Heart left ventricle (tissue), 16 donors: ENCODE measurements at regions not wholly inside any gene's neighbourhood (a gene's known extent, or its start where the extent isn't known, plus 50 kb on each side); places are given as distances from the start of the nearest gene placed in this dataset.
"Not testable (repeated sequence)": the region's sequence is repeated elsewhere in the genome, so short reads cannot be mapped to it uniquely, and the experiment has no call there.

Source experiments
- ATAC-seq, 4 donors: fragments of 200-7000 bp; cut with Tn5 transposase; one replicate each; pipeline ENCODE4 v1.9.1; 2020 to 2022; ENCODE audit warnings: moderate library complexity in 4 of 4, mild to moderate bottlenecking in 3 of 4, moderate number of reproducible peaks in 1 of 4
- DNase-seq, 5 donors: peaks; one replicate each; pipeline ENCODE4 v3.0.0-alpha.2; 2020
- H3K27ac ChIP-seq, 12 donors: fragments of 200-600 bp; sonication (generic) in 4 of 12; one replicate each; pipeline versions ENCODE4 v1.5.0 to v1.8.0; 2016 to 2022; ENCODE audit warnings: mild to moderate bottlenecking in 2 of 12
- H3K27me3 ChIP-seq, 9 donors: fragments of 200-600 bp; sonication (generic) in 2 of 9; one replicate each; pipeline versions ENCODE4 v1.5.1 to v1.8.0; 2016 to 2022; ENCODE audit warnings: mild to moderate bottlenecking in 3 of 9
- H3K36me3 ChIP-seq, 9 donors: fragments of 200-600 bp; sonication (generic) in 2 of 9; one replicate each; pipeline versions ENCODE4 v1.5.0 to v1.8.0; 2018 to 2022; ENCODE audit warnings: mild to moderate bottlenecking in 2 of 9
- H3K4me1 ChIP-seq, 12 donors: fragments of 200-600 bp; sonication (generic) in 4 of 12; one replicate each; pipeline versions ENCODE4 v1.5.0 to v1.8.0; 2016 to 2022; ENCODE audit warnings: mild to moderate bottlenecking in 3 of 12
- H3K4me3 ChIP-seq, 12 donors: fragments of 200-600 bp; sonication (generic) in 4 of 12; one replicate each; pipeline versions ENCODE4 v1.5.0 to v1.8.0; 2017 to 2022; ENCODE audit warnings: mild to moderate bottlenecking in 9 of 12, moderate library complexity in 4 of 12
- H3K9me3 ChIP-seq, 12 donors: fragments of 200-600 bp; sonication (generic) in 4 of 12; one replicate each; pipeline versions ENCODE4 v1.5.0 to v1.8.0; 2016 to 2022; ENCODE audit warnings: mild to moderate bottlenecking in 1 of 12
- CTCF ChIP-seq, 12 donors: fragments of 200-600 bp; sonication (generic) in 4 of 12; IDR thresholded peaks; one replicate each; pipeline versions ENCODE4 v1.5.0 to v1.8.0; 2018 to 2022; ENCODE audit warnings: antibody characterized with exemption in 12 of 12, mild to moderate bottlenecking in 5 of 12
- POLR2A ChIP-seq, 2 donors: fragments of 450-650 bp; IDR thresholded peaks; one replicate each; pipeline ENCODE4 v1.6.1; 2017; ENCODE audit warnings: antibody characterized with exemption in 2 of 2, mild to moderate bottlenecking in 2 of 2, moderate library complexity in 2 of 2
- WGBS, 4 donors: extraction: QIAGEN DNeasy Blood & Tissue Kit in 2 of 4; methylation state at CpG; one replicate each; pipeline versions ENCODE4 v1.1.5 to v1.1.7; 2013 to 2018; 5-methylcytosine and 5-hydroxymethylcytosine counted together
- intact Hi-C, 10 donors: fragments of 100-400 bp; cut with DNase I; formaldehyde crosslinking; loops; one replicate each; pipeline versions ENCODE4 v1.11.1 to v1.14.2; 2022
- donor health status: ischemic (EF 13 %, LVEDD 7.1; RV severe dilation, severe dysfunction).
- donor health status: healthy with polysubstance abuse.
- donor health status: DM: no; HTN: yes; CAD: no.
- donor health status: DM: no; HTN: no; CAD: no.
- donor health status: ischemic (EF 25% LVEDD 6.9; RV normal size, moderate dysfunction).
- donor health status: ischemic (EF 25% LVEDD 5.7; RV mildly dilated, moderate dysfunction).
- donor health status: healthy.
- donor health status: DM: yes; HTN: yes; CAD: no.
- donor health status: ischemic (EF 35%, LVEDD 5.7; RV mildly dilated, moderate dysfunction).
- donor health status: nonischemic (EF 11% LVEDD 7.7; RV severe dilation, severe dysfunction).
- donor health status: DM: yes; HTN: yes; CAD: no.
- donor health status: PGD.
- donor health status: ischemic (EF 29% LVEDD 5.4; RV normal size, mild dysfunction).
- donor health status: nonischemic (EF 23%, LVEDD 6.1; RV moderate dilation, normal function).

DNA sequence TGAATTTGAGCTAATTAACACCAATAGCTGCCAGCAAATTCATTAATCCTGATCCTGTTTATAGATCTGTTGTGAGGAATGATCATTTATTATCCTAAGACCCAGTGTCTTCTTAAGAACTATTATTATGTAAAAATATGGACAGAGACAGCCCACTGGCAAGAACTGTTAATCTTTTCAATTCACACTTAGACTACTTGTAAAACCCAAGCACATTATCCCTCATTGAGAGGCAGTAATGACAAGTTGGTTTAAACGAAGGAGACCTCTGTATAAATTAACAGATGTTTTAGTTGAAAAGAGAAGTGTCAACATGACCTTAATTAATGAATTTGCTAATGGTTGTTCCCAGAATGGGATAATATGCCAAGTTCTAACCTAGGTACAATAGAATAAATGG lies 270.3 kb upstream of the IZUMO3 start:
- no peak overlapping the region for H3K27ac ChIP-seq
- intact Hi-C loops: loop anchor here in 1 of 10 donors (10.0 kb wide), 1 partner anchor 61 kb away; no protein-coding TSS in a partner anchor
- 5 to 18% (median 13%) methylated on average over 1 of the region's 1 CpG for WGBS, 4 donors
- no peaks in the 10 kb centered on the region for H3K4me1 ChIP-seq
- peaks cover 0 to 4% (median 0%) of the 10 kb centered on the region in 12 donors for H3K9me3 ChIP-seq
- no peaks in the 10 kb centered on the region for H3K36me3 ChIP-seq
- no peak overlapping the region for H3K4me3 ChIP-seq
- TF ChIP-seq POLR2A (IDR thresholded peaks at IDR 0.05): no peak
- no peak for TF ChIP-seq CTCF (IDR thresholded peaks at IDR 0.05)
- H3K27me3 ChIP-seq: no peaks in the 10 kb centered on the region
- ATAC-seq: no peak
- no peak for DNase-seq

- DNase-seq (no peak), ATAC-seq (no peak)
- peaks cover 0 to 4% (median 0%) of the 10 kb centered on the region in 12 donors for H3K9me3 ChIP-seq
- no peaks in the 10 kb centered on the region for H3K4me1 ChIP-seq
- intact Hi-C loops: no loop called here
- no peak overlapping the region for H3K27ac ChIP-seq
- no peak for TF ChIP-seq CTCF (IDR thresholded peaks at IDR 0.05)
- no peak for TF ChIP-seq POLR2A (IDR thresholded peaks at IDR 0.05)
- H3K4me3 ChIP-seq: no peak overlapping the region
- H3K27me3 ChIP-seq: no peaks in the 10 kb centered on the region
- H3K36me3 ChIP-seq: no peaks in the 10 kb centered on the region
- 55 to 64% (median 57%) methylated on average over 3 of the region's 3 CpGs for WGBS, 4 donors
Measured at GRCh38 chr9:24801344-24801743, 255.6 kb upstream of the IZUMO3 start.

DNA sequence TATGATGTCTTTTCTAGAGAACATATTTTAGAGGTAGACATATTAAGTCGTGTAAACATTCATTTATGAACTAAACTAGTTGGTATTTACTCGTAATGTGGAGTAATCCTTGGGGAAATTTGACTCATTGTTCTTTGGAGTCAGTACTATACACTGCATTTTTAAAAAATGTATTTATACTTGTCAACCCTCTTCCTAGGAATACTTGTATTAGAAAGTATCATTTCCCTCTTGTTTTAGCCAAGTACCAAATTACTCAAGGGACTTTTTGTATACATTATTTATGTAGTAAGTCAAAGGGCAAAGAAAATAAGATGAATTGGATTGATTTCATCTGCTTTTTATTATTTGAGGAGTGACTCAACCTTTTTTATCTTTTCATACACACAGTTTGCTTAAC lies 248.1 kb upstream of the IZUMO3 start:
- Histone ChIP-seq H3K4me1 (no peaks in the 10 kb centered on the region), H3K27me3 (no peaks in the 10 kb centered on the region), H3K36me3 (no peaks in the 10 kb centered on the region), H3K4me3 (no peak overlapping the region), H3K9me3 (peaks cover 0 to 22% (median 0%) of the 10 kb centered on the region in 12 donors), H3K27ac (no peak overlapping the region)
- intact Hi-C loops: no loop called here
- WGBS, 4 donors: 34 to 42% (median 37%) methylated on average over 2 of the region's 2 CpGs
- DNase-seq: no peak
- no peak for ATAC-seq
- TF ChIP-seq POLR2A (IDR thresholded peaks at IDR 0.05) (no peak), CTCF (IDR thresholded peaks at IDR 0.05) (no peak)

- intact Hi-C loops: no loop called here
- no peak for TF ChIP-seq CTCF (IDR thresholded peaks at IDR 0.05)
- no peak for TF ChIP-seq POLR2A (IDR thresholded peaks at IDR 0.05)
- no peak for ATAC-seq
- Histone ChIP-seq H3K9me3 (peaks cover 0 to 46% (median 19%) of the 10 kb centered on the region in 12 donors), H3K4me3 (no peak overlapping the region), H3K27me3 (no peaks in the 10 kb centered on the region), H3K27ac (no peak overlapping the region), H3K4me1 (no peaks in the 10 kb centered on the region), H3K36me3 (no peaks in the 10 kb centered on the region)
- no peak for DNase-seq
Measured at GRCh38 chr9:24776226-24776625, 230.5 kb upstream of the IZUMO3 start.

- intact Hi-C loops, ATAC-seq, H3K27me3 ChIP-seq, H3K4me3 ChIP-seq, H3K36me3 ChIP-seq, H3K4me1 ChIP-seq, DNase-seq, H3K27ac ChIP-seq: not testable (repeated sequence)
- peaks cover 0 to 55% (median 19%) of the 10 kb centered on the region in 12 donors for H3K9me3 ChIP-seq
- WGBS, 4 donors: 81 to 90% (median 83%) methylated on average over 8 of the region's 8 CpGs
Measured at GRCh38 chr9:24774199-24774598, 228.5 kb upstream of the IZUMO3 start.
